Adipocyte (in vitro differentiated cells): ENCODE measurements at regions not wholly inside any gene's neighbourhood (a gene's known extent, or its start where the extent isn't known, plus 50 kb on each side); places are given as distances from the start of the nearest gene placed in this dataset.
"Not testable (repeated sequence)": the region's sequence is repeated elsewhere in the genome, so short reads cannot be mapped to it uniquely, and the experiment has no call there.

Experiments
- DNase-seq: peaks from one replicate; pipeline ENCODE4 v3.0.0-alpha.2; 2015; ENCODE audit warnings: low read depth
- H3K27me3 ChIP-seq: replicated peaks from 2 replicates; pipeline ENCODE4 v1.7.0; 2013; ENCODE audit warnings: mild to moderate bottlenecking, low read length, moderate library complexity; ENCODE audit not compliant: control insufficient read depth, insufficient read depth
- H3K36me3 ChIP-seq: 2 replicates; pipeline ENCODE4 v1.7.0; 2013; ENCODE audit warnings: low read length, mild to moderate bottlenecking, moderate library complexity; ENCODE audit not compliant: control insufficient read depth, insufficient read depth, severe bottlenecking
- H3K4me1 ChIP-seq: 2 replicates; pipeline ENCODE4 v1.7.0; 2013; ENCODE audit warnings: mild to moderate bottlenecking, low read length, moderate library complexity; ENCODE audit not compliant: control insufficient read depth, insufficient read depth
- H3K4me3 ChIP-seq: 2 replicates; pipeline ENCODE4 v1.7.0; 2013; ENCODE audit warnings: mild to moderate bottlenecking, low read length, moderate library complexity
- H3K9ac ChIP-seq: 2 replicates; pipeline ENCODE4 v1.7.0; 2013; ENCODE audit warnings: mild to moderate bottlenecking, low read length, moderate library complexity
- H3K9me3 ChIP-seq: 2 replicates; pipeline ENCODE4 v1.7.0; 2013; ENCODE audit warnings: mild to moderate bottlenecking, low read length, moderate library complexity; ENCODE audit not compliant: control insufficient read depth

- Histone ChIP-seq H3K9ac (peak overlapping the region; percentile 79), H3K4me1 (peaks cover 37% of the 10 kb centered on the region), H3K27me3 (no peaks in the 10 kb centered on the region), H3K36me3 (no peaks in the 10 kb centered on the region), H3K9me3 (no peaks in the 10 kb centered on the region), H3K4me3 (peak overlapping the region; percentile 13)
- peak; percentile 25 for DNase-seq
Observed at GRCh38 chr9:86500031-86500430, 145.8 kb upstream of the TUT7 start.

- Histone ChIP-seq H3K36me3 (no peaks in the 10 kb centered on the region), H3K27me3 (no peaks in the 10 kb centered on the region), H3K4me3 (peak overlapping the region; percentile 4), H3K4me1 (peaks cover 14% of the 10 kb centered on the region), H3K9me3 (no peaks in the 10 kb centered on the region), H3K9ac (peak overlapping the region; percentile 18)
- DNase-seq = no peak
Observed at GRCh38 chr9:86494644-86495111, 140.5 kb upstream of the TUT7 start.

- Histone ChIP-seq H3K9me3 (no peaks in the 10 kb centered on the region), H3K4me1 (peaks cover 16% of the 10 kb centered on the region), H3K36me3 (no peaks in the 10 kb centered on the region), H3K27me3 (no peaks in the 10 kb centered on the region), H3K4me3 (no peak overlapping the region), H3K9ac (no peak overlapping the region)
- no peak for DNase-seq
Observed at GRCh38 chr9:86491468-86492266, 137.5 kb upstream of the TUT7 start.

GRCh38 chr9:86488794-86489193 is 134.6 kb upstream of the TUT7 start:
- H3K9ac ChIP-seq = no peak overlapping the region
- H3K9me3 ChIP-seq = no peaks in the 10 kb centered on the region
- no peaks in the 10 kb centered on the region for H3K36me3 ChIP-seq
- no peaks in the 10 kb centered on the region for H3K27me3 ChIP-seq
- DNase-seq = no peak
- H3K4me1 ChIP-seq = peaks cover 14% of the 10 kb centered on the region
- no peak overlapping the region for H3K4me3 ChIP-seq

- peaks cover 14% of the 10 kb centered on the region for H3K4me1 ChIP-seq
- H3K9ac ChIP-seq = no peak overlapping the region
- no peak for DNase-seq
- no peaks in the 10 kb centered on the region for H3K27me3 ChIP-seq
- no peak overlapping the region for H3K4me3 ChIP-seq
- H3K36me3 ChIP-seq = no peaks in the 10 kb centered on the region
- no peaks in the 10 kb centered on the region for H3K9me3 ChIP-seq
Observed at GRCh38 chr9:86488345-86488744, 134.1 kb upstream of the TUT7 start.

- Histone ChIP-seq H3K9ac (peak overlapping the region; percentile 55), H3K4me3 (no peak overlapping the region), H3K9me3 (no peaks in the 10 kb centered on the region), H3K4me1 (peaks cover 14% of the 10 kb centered on the region), H3K36me3 (no peaks in the 10 kb centered on the region), H3K27me3 (no peaks in the 10 kb centered on the region)
- no peak for DNase-seq
Observed at GRCh38 chr9:86487838-86488233, 133.6 kb upstream of the TUT7 start.

GRCh38 chr9:86486891-86487837 is 133.0 kb upstream of the TUT7 start:
- Histone ChIP-seq H3K27me3 (no peaks in the 10 kb centered on the region), H3K9me3 (no peaks in the 10 kb centered on the region), H3K36me3 (no peaks in the 10 kb centered on the region), H3K4me1 (peaks cover 14% of the 10 kb centered on the region), H3K4me3 (no peak overlapping the region), H3K9ac (peak overlapping the region; percentile 67)
- DNase-seq = peak; percentile 89

- no peaks in the 10 kb centered on the region for H3K27me3 ChIP-seq
- H3K4me1 ChIP-seq = peaks cover 14% of the 10 kb centered on the region
- no peak overlapping the region for H3K9ac ChIP-seq
- H3K9me3 ChIP-seq = no peaks in the 10 kb centered on the region
- no peak for DNase-seq
- no peak overlapping the region for H3K4me3 ChIP-seq
- no peaks in the 10 kb centered on the region for H3K36me3 ChIP-seq
Observed at GRCh38 chr9:86485359-86485758, 131.1 kb upstream of the TUT7 start.

GRCh38 chr9:86483496-86483895 is 129.3 kb upstream of the TUT7 start:
- no peaks in the 10 kb centered on the region for H3K36me3 ChIP-seq
- no peak overlapping the region for H3K4me3 ChIP-seq
- H3K9ac ChIP-seq = no peak overlapping the region
- DNase-seq = no peak
- no peaks in the 10 kb centered on the region for H3K27me3 ChIP-seq
- peaks cover 14% of the 10 kb centered on the region for H3K4me1 ChIP-seq
- no peaks in the 10 kb centered on the region for H3K9me3 ChIP-seq

- no peaks in the 10 kb centered on the region for H3K36me3 ChIP-seq
- DNase-seq = no peak
- peaks cover 10% of the 10 kb centered on the region for H3K4me1 ChIP-seq
- H3K4me3 ChIP-seq = no peak overlapping the region
- no peaks in the 10 kb centered on the region for H3K27me3 ChIP-seq
- H3K9ac ChIP-seq = no peak overlapping the region
- H3K9me3 ChIP-seq = no peaks in the 10 kb centered on the region
Observed at GRCh38 chr9:86481466-86481865, 127.3 kb upstream of the TUT7 start.

GRCh38 chr9:86475255-86475654 is 121.0 kb upstream of the TUT7 start:
- H3K27me3 ChIP-seq, H3K4me3 ChIP-seq, DNase-seq: not testable (repeated sequence)

More at GRCh38 chr9:86475255-86475654, 121.0 kb upstream of the TUT7 start:
- H3K36me3 ChIP-seq, H3K4me1 ChIP-seq, H3K9ac ChIP-seq, H3K9me3 ChIP-seq: not testable (repeated sequence)
